HG02973 (cell line): ENCODE measurements at regions not wholly inside any gene's neighbourhood (a gene's known extent, or its start where the extent isn't known, plus 50 kb on each side); places are given as distances from the start of the nearest gene placed in this dataset.

Experiments
- ATAC-seq: cut with Tn5 transposase; IDR thresholded peaks from one replicate; pipeline ENCODE4 v1.9.1; 2021; ENCODE audit warnings: moderate library complexity; ENCODE audit not compliant: unreplicated experiment

DNA sequence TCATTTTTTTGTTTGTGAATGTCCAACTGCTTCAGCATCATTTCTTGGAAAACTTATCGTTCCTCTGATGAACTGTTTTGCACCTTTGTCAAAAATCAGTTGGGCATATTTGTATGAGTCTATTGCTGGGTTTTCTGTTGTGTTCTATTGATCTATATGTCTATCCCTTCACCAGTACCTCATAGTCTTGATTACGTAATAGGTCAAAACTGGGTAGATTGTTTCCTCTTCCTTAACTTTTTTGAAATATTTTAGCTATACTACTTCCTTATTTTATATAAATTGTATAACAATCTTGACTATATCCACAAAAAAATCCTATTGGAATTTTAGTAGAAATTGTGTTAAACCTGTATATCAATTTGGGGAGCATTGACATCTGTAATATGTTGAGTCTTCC lies 104.1 kb upstream of the PALS2 start:
- no peak for ATAC-seq

DNA sequence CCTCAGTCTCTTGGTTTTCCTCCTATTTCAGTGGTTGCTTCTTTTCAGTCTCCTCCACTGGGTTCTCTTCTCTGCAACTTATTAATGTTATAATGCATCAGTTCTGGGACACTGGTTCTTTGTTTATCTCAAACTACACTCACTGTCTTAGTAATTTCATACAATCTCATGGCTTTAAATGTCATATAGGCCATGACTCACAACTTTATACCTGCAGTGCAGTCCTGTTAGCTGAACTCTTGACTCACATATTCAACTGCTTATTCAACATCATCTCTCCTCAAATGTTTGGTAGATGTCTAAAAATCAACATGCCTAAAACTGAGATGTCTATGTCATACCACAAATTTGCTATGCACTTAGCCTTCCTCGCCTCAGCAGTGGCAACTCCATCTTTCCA lies 101.2 kb upstream of the PALS2 start:
- ATAC-seq = no peak

DNA sequence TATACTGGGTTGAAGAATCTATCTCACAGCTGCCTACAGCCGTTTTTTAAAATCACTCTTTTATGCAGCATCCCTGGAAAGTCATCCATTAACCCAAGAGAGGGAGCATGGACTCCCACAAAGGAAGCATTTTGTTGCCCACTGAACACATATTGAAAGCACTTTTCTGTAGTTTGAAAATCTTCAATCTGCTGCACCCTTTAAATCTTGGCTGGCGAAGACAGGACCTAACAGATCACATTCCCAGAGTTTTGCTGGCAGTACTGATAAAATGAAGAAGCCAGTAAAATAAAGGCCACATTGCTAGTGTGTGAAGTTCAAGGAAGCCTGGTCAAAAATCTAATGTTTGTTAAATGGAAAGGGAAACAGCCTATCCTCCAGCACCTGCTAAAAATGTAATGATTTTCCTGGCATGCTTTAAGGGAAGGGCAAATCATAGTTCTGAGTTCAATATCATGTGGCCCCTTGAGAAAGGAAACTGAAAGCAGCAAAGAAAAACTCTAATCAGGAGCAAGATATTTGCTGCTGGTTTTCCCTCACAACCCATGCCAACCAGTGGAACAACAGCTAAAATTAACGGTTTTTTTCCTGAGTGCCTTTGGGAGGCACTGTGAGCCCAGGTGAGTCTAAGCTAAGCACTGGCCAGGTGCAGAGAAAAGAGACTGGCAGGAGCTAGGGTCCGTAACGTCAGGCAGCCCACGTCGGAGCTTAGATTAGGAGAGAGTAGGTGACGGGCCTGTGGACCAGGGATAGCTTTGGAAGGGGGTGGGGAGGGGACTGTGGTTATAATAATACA lies 97.9 kb upstream of the PALS2 start:
- no peak for ATAC-seq

DNA sequence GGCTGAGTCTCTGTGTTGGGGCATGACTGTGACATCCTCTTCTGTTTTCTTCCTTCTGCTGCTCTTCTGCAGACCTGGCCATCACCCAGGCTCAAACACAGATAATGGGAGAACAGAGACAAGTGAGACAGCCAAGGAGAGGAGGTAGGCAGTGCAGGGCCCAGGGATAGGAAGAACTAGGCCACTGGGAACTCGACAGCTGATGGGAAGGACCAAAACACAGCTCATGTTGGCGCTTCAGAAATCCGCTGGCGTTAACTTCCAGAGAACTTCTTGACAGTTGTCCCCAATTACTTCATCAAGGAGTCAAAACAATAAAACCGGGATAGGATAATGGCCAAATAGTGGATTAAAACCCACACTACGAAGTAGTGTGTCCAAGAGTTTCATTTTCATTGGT lies 97.0 kb upstream of the PALS2 start:
- ATAC-seq = no peak

DNA sequence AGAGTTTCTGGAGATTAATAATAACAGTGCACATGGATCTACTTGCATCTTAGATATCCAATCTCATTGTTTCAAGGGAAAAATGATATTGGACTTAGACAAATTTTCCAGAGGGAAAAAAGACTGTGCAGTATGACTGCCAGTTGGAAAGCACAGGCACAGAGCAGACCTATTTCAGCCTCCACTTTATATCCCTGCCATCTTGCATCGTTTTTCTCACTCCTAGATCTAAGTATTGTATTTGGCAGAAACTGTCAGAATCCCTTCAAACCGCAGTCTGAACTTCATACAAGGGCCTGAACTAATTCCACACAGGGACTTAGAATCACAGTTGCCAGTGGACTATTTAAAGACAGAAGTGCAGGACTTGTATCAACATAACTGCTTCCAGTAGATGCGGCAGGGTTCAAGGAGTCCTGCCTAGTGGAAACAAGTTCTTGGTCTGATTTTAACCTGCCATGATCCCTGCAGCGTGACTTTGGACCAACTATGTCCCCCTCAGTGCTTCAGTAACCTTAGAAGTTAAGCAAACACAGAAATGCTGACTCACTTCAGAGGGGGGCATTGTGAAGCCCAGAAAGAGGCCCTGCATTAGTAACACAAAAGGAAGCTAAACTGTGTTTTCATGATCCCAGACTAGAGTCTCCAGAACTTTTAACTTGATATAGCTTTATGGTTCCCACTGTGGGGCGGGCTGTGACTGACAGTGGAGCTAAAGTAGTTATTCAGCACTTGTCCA lies 95.7 kb upstream of the PALS2 start:
- ATAC-seq = no peak

DNA sequence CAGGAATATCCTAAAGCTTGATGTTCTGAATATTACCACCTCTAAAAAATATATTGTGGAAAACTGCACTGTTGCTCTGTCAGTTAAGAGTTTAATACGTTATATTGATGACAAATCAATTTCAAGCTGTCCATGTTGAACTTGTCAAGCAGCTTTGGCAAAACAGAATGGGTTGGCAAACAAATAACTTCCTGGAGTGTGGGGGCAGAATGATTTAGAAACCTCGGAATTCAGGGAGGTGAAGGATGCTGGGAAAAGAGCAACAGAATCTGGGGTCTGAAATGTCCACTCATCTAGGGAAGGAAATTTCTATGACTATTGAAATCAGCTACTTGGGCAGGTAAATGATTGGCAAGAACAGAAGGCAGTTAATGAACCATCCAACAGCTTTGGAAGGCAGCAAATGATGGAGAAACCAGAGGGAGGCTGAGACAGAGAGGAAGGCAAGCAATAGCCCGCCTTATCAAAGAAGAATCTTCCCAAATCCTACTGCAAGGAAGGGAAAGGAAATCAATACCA lies 95.1 kb upstream of the PALS2 start:
- ATAC-seq = no peak

DNA sequence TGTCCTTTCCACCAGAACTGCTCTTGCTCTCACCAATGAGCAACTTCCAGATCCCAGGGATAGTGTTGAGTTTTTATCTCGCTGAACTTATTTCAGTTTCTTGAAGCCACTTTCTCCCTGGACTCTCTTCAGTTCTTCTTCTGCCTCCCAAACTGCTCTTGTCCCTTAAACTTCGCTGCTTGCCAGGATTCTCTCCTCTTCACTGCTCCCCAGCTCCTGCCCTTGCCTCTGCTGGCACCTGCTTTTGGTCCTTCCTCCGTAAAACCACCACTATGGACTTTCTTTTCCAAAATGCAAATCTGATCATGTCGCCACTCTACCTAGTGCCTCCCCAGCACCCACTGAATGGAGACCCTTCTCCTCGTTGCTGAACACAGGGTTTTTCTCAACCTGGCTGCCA lies 92.8 kb upstream of the PALS2 start:
- ATAC-seq = no peak

DNA sequence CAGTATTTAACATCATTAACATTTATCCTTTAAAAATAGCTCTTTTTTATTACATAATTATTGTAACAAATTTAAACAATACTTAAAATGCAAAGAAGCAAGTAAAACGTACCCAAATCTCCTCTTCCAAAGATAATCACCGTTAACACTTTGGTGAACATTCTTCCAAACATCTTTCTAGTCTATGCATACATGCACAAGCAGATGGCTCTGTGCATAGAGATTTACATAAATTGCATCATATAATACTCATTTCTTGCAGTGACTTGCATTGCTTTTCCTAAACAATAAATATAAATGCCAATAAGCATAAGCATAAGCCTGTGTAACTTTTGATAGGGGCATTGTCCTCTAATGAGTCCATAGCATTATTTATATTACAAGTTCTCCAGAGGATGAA lies 89.4 kb upstream of the PALS2 start:
- ATAC-seq = no peak

DNA sequence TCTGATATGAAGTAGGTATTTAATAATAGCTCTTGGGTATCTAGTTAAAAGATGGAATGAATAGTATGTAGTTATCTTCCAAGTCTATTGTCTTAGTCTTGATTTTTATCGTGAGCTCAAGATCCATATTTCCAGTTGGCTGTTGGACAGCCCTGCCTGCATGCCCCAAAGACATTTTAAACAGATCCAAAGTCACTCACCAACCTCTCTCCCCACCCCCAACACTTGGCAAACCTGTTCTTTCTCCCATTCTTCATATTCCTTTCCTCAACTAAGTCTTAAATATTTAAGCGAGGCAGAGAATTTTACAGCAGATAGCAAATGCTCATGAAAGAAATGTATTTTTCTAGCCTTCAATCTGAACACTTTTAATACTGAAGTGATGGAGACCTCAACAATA lies 80.7 kb upstream of the PALS2 start:
- ATAC-seq = no peak

DNA sequence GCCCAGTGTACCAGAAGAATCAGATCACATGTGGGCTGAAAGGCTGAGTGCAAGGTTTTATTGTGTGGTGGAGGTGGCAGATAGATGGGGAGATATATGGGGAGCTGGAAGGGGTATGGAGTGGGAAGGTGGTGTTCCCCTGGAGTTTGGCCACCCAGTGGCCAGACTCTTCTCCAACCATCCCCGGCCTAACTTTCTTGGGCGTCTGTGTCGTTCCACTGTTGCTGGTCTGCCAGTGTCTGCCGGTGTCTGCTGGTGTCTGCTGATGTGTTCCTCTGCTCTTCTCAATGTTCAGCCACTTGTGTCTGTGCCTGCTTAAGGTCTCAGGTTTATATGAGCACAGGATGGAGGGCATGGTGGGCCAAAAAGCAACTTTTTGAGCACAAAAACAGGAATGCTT lies 78.4 kb upstream of the PALS2 start:
- no peak for ATAC-seq

DNA sequence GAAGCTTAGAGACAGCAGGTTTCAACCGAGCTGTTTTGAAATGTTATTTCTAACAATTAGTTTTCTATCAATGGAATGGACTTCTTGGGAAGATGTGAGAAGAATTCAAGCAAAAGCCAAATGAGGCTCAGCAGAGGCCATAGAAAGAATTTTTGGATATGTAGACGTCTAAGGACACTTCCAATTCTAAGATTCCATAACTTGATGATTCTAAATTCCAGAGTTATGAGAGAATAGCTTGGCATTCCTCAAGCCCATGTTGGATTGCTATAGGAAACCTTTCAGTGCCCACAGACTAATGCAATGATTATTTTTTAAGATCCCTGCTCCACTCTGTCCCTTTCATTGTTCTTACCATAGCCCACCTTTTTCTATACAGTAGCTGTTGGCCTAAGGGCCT lies 77.2 kb upstream of the PALS2 start:
- ATAC-seq = no peak

DNA sequence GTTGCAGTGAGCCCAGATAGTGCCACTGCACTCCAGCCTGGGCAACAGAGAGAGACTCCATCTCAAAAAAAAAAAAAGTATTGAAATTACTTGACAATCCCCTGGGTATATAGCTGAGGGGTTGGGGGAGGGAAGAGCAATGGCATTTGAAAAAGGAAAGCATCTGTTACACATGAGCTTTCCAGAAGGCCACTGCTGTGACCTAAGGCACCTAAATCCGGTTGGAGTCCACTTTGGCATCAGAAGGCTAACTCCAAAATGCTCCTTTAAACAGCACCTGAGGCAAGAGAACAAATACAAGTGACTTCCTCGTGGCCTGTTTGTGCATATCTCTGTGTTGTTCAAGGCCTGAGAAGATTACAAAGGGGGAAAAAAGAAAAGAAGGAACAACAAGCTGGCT lies 74.8 kb upstream of the PALS2 start:
- ATAC-seq = no peak

DNA sequence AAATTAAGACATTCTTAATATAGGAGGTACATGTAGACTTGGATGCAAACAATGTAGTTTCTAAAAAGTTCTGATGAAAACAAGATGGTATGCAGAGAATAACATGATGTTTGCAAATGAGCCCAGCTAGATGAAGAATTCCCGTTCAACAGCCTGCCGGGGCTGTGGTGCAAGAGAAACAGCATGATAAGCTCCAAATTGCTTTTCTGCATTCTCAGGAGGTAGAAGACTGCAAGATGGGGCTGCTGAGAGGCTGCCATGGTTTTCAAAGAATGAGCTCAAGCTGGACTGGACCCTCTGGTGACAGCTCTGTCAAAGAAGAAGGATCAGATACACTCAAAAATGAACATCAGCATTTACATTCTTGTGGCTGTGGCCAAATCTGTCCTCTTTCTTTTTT lies 73.4 kb upstream of the PALS2 start:
- no peak for ATAC-seq

DNA sequence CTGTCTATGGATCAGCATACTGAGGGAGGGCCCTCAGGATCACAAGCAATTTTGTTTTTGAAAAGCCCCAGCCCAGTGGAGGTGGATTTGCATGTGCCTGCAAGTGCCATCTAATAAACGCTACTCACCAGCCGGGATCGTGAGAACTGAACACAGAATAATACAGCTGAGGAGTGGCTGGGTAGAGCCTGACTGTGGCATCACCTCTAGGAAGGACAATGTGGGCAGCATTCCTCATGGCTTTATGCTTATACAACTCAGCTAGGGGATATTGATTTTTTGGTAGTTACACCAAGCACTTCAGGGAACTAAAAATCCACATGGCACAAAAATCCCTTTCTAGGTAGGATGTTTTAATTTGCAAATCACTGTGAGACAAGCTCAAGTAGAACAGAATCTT lies 72.7 kb upstream of the PALS2 start:
- no peak for ATAC-seq

DNA sequence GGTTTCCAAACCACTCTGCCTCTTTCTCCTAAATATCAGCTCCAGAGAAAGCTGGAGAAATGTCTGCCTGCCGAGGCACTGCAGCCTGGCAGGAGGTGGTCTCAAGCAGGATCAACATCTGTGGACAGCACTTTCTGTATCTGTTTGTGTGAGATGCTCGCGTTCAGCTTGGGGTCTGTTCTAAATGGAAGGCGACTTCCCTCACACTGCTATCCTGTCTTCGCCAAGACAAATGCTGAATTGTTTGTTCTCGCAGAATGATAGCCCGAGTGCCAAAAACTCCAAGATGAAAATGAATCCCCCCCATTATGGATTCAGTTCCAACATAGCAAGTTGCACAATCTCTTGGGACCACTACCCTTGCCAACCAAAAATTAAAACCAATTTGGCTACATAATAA lies 72.2 kb upstream of the PALS2 start:
- ATAC-seq = no peak

DNA sequence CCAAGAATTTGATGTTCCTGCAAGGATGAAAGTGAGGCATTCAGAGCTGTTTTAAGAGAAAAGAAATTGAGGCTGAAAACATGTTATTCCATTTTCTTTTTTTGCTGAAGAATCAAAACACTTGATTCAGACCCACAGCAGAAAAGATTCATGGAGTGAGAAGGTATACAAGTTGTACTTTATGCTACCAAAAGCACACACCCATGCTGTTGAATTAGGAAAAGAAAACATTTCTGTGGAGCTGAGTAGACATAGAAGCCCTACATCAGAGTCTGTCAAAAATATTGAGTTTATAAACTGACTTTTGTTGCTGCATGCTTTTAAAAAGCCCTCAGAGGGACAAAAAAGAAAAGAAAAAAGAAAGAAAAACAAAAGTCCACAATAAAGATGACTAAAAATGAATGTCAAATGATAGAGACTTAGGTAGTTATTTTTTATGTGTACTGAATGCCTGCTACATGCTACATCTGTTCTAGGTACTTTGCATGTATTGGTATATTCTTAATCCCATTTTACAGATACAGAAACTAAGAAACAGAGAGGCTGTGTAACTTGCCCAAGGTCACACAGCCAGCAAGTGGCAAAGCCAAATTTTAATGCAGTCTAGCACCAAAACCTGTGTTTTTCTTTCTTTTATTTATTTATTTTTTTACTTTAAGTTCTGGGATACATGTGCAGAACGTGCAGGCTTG lies 71.7 kb upstream of the PALS2 start:
- no peak for ATAC-seq

DNA sequence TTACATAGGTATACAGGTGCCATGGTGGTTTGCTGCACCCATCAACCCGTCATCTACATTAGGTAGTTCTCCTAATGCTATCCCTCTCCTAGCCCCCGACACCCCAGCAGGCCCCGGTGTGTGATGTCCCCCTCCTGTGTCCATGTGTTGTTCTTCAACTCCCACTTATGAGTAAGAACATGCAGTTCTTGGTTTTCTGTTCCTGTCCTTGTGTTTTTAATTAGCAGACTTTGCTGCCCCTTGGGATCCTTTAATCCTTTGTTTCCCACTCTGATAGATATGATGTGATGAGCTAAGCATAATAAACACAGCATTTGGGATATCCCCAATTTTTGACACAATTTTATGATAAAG lies 71.1 kb upstream of the PALS2 start:
- ATAC-seq = no peak

DNA sequence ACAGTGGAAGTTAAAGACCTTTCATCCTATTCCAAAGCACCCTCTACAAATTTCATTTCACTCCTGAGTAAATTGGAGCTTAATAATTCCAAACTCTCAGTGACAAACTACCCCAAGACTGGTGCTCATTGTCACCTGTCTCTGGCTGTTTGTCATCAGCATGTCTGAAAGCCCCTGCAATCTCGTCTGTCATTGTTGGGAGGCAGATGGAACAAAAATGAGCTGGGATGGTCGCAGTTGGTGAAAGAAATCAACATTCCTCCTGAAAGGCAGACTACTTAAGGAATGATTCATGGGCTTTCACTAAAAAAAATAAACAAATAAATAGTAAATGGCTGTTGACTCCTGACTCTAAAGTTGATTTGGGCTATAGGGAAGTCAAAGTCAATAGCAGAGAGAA lies 69.7 kb upstream of the PALS2 start:
- ATAC-seq = no peak

DNA sequence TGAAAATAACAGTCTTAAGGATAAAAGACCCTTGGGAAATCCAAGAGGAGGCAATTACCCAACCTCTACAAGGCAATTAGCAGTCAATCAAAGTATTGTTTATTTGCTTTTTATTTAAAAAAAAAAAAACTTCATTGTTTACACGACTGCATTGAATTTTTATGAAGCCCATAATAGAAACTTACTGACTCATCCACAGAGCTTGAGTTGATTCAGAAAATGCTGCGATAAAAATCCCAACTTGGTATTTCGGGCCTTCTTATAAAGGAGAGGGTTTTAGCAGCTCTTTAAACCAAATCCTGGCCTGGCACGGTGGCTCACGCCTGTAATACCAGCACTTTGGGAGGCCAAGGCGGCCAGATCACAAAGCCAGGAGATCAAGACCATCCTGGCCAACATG lies 69.2 kb upstream of the PALS2 start:
- no peak for ATAC-seq

DNA sequence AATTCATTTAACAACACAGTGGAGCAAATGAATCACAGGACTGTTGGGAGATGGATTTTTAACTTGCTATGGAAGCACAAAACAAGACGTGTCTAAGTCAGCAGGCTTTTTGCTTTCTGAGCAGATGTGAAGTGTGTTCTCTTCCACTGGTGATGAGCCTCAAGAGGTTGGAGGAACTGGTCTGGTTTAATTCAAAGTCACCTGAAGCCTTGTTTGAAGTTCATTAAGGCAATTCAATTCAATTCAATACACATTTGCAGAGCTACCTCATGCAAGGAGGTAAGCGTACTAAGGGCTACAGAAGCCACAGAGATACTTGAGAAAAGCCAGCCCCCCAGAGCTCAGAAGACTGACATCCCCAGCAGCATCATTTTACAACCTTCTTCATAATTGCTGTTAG lies 68.4 kb upstream of the PALS2 start:
- ATAC-seq = no peak

DNA sequence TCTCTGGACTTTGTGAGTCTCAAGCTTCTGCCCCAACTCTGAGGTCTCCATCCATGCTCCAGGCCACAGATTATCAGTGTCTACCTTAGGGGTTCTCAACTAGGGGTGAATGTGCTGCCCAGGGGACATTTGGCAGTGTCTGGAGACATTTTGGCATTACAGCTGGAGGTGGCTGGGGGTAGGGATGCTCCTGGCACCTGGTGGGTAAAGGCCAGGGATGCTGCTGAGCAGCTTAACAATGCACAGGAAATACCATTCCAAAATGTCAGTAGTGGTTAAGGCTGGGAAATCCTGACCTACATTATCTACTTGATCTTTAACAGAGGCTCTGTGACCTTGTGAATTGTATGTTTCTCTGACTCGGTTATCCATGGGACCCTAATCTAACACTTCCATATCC lies 67.3 kb upstream of the PALS2 start:
- ATAC-seq = no peak

DNA sequence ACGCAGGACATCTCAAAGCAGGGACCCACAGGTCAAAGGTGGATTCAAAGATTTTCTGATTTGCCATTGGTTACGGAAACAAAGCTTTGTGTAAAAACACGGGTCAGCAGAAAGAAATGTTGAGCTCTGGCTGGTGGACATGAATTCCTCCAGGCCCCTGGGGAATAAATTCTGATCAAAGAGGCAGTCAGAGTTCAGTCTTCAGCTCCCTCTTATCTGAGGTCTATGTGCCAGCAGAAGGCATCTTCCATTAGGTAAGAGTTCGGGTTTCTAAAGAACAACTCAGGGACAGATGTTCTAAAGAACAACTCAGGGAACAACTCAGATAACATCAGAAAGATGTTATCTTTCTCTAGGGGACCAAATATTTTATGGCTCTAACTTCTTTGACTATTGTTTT lies 64.9 kb upstream of the PALS2 start:
- ATAC-seq = no peak
